Testis (tissue), 2 donors: ENCODE measurements at regions not wholly inside any gene's neighbourhood (a gene's known extent, or its start where the extent isn't known, plus 50 kb on each side); places are given as distances from the start of the nearest gene placed in this dataset.

Source experiments
- CTCF ChIP-seq, 3 experiments: fragments of 450-650 bp in 2 of 3; fragments of 200-600 bp in 1 of 3; sonication (generic) in 1 of 3; IDR thresholded peaks; one replicate each; pipeline ENCODE4 v1.5.1; 2016 to 2019; ENCODE audit warnings: antibody characterized with exemption in 3 of 3, mild to moderate bottlenecking in 2 of 3, moderate library complexity in 1 of 3
- POLR2A ChIP-seq: fragments of 450-650 bp; IDR thresholded peaks from one replicate; pipeline ENCODE4 v1.6.1; 2017; ENCODE audit warnings: antibody characterized with exemption, mild to moderate bottlenecking, moderate library complexity

GRCh38 chr20:1813101-1813529 lies 82.1 kb upstream of the SIRPA start:
- no peak for TF ChIP-seq POLR2A
- no peak for TF ChIP-seq CTCF (IDR thresholded peaks at IDR 0.05)
